Tibial nerve (tissue), 3 donors: ENCODE measurements at regions not wholly inside any gene's neighbourhood (a gene's known extent, or its start where the extent isn't known, plus 50 kb on each side); places are given as distances from the start of the nearest gene placed in this dataset.

ENCODE experiments used
- POLR2A ChIP-seq, 2 donors: fragments of 450-650 bp; IDR thresholded peaks; one replicate each; pipeline ENCODE4 v1.6.1; 2017; ENCODE audit warnings: antibody characterized with exemption in 2 of 2, mild to moderate bottlenecking in 2 of 2, moderate library complexity in 2 of 2
- TF ChIP-seq, protein P1 (sequence below), 5 experiments: fragments of 200-600 bp in 3 of 5; fragments of 450-650 bp in 2 of 5; sonication (generic) in 3 of 5; IDR thresholded peaks; one replicate each; pipeline ENCODE4 v1.5.1; 2016 to 2019; ENCODE audit warnings: antibody characterized with exemption in 5 of 5, mild to moderate bottlenecking in 3 of 5, moderate library complexity in 2 of 5

DNA sequence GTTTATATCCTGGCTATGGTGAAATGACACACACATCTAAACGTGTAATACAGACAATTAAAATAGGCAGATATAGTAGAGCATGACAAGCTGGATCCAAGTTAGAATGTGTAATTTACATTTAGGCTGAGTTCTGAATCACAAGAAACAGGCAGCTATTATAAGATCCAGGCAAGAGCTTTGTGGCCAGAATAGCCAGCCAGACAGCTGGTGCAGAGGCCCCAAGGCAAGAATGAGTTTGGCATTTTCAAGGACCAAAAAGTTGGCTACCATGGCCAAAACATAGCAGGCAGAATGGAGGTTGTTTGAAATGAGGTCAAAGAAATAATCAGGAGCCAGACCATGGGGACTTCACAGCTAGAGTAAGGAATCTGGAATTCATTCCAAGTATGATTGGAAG is 281.7 kb downstream of the MTERF1 start:
- TF ChIP-seq, protein P1, sequence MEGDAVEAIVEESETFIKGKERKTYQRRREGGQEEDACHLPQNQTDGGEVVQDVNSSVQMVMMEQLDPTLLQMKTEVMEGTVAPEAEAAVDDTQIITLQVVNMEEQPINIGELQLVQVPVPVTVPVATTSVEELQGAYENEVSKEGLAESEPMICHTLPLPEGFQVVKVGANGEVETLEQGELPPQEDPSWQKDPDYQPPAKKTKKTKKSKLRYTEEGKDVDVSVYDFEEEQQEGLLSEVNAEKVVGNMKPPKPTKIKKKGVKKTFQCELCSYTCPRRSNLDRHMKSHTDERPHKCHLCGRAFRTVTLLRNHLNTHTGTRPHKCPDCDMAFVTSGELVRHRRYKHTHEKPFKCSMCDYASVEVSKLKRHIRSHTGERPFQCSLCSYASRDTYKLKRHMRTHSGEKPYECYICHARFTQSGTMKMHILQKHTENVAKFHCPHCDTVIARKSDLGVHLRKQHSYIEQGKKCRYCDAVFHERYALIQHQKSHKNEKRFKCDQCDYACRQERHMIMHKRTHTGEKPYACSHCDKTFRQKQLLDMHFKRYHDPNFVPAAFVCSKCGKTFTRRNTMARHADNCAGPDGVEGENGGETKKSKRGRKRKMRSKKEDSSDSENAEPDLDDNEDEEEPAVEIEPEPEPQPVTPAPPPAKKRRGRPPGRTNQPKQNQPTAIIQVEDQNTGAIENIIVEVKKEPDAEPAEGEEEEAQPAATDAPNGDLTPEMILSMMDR (IDR thresholded peaks at IDR 0.05), result no peak
- TF ChIP-seq POLR2A (IDR thresholded peaks at IDR 0.05), result no peak
